Epithelial cell of prostate (primary cell): ENCODE measurements at regions not wholly inside any gene's neighbourhood (a gene's known extent, or its start where the extent isn't known, plus 50 kb on each side); places are given as distances from the start of the nearest gene placed in this dataset.
"Not testable (repeated sequence)": the region's sequence is repeated elsewhere in the genome, so short reads cannot be mapped to it uniquely, and the experiment has no call there.

Experiments used
- DNase-seq: peaks from one replicate; pipeline ENCODE4 v3.0.0-alpha.2; 2011; ENCODE audit warnings: low read depth, low spot score
- H3K27ac ChIP-seq: fragments of 450-650 bp; 2 replicates; pipeline ENCODE4 v1.5.1; 2017; ENCODE audit warnings: mild to moderate bottlenecking

DNA sequence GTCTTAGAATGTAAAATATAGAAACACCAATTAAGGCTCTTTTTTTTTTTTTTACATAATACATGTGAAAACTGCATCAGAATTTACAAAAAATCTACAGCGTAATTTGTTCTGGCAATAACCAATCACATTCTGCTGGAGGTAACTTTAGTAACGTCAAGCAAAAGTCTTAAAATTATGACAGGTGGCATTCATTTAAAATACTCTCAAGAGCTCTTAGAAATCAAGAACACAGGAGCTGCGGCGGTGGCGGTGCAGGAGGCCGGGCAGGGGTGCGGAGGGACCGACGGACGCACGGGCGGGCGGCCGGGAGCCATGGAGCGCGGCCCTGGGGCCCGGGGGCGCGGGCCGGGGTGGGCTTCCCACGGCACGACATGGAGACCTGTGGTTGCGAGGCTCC is 202.4 kb downstream of the USP22 start:
- H3K27ac ChIP-seq, DNase-seq: not testable (repeated sequence)

DNA sequence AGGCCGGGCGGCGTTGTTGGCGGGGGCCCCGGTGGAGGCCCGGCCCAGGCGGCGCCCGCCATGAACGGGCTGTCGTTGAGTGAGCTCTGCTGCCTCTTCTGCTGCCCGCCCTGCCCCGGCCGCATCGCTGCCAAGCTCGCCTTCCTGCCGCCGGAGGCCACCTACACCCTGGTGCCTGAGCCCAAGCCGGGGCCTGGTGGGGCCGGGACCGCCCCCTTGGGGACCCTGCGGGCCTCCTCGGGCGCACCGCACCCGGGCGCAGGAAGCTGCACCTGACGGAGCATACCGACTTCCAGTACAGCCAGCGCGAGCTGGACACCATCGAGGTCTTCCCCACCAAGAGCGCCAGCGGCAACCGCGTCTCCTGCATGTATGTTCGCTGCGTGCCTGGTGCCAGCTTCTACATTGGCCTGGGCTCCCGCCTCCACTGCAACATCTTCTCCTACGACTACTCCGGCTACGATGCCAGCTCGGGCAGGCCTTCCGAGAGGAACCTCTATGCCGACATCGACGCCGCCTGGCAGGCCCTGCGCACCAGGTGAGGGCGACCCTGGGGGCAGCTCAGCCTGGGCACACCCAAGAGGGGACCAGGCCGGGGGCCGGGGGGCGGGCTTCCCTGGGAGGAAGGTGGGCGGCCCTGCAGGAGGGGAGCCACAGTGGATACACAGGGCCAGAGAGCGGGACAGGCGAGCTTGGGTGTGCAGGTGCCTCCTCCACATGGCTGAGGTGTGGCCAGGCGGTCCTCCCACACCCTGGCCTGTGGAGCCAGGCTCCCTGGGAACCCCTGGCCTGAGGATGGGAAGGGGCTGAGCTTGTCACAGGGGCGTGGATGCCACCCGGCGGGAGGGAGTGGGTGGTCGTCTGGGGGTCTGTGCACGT is 201.6 kb downstream of the USP22 start:
- H3K27ac ChIP-seq, DNase-seq: not testable (repeated sequence)

DNA sequence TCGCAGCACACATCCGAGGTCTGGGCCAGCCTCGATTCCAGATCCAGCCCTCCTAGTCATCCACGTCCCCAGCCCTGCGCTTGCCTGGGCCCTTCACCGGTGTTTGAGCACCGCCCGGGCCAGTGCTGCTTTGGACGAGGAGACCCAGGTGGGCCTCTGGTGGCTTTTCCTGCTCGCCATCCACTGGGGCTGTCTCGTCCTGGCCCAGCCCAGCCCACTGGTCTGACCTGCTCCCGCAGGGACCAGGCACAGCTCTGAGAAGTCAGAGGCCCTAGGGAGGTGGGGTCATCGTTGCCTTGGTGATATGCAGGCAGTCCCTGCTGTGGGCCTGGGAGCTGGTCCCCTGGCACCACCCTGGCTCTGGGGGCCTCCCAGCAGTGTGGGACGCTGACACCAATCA is 200.8 kb downstream of the USP22 start:
- DNase-seq, result not testable (repeated sequence)

GRCh38 chr17:20843261-20843660 is 199.6 kb downstream of the USP22 start:
- not testable (repeated sequence) for H3K27ac ChIP-seq, DNase-seq

More for the DNA sequence above, 200.8 kb downstream of the USP22 start:
- not testable (repeated sequence) for H3K27ac ChIP-seq

- DNase-seq, H3K27ac ChIP-seq: not testable (repeated sequence)
Observed at GRCh38 chr17:20843799-20844553, 198.8 kb downstream of the USP22 start.

- not testable (repeated sequence) for H3K27ac ChIP-seq, DNase-seq
Observed at GRCh38 chr17:20848869-20849443, 193.9 kb downstream of the USP22 start.

DNA sequence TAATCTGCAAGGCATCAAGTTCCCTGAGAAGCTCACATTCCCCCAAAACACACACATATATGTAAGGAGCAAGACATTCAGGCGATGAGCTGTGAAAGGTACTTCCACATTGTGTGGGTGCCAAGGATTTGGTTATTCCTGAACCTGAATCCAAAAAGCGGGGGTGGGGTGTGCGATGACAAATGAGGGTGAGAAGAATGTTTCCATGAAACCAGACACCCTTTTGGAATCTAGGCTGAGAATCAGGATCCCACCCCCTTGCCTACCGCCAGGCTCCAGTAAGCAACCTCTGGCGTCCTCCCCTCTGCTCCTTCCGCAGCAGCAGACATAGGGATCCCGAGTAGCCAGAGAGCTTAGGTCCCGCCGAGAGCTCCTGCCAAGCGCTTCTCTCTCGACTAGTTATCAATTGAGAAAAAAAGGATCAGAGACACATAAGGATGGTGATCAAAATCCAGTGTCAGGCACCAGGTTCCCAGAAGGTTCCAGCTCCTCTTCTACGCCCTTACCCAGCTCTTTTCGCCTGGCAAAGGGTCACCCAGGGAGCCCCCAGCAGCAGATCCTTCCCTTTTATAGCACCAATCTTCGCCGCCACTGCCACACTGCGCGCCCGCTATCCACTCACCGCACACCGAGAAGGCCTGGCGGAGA is 191.1 kb downstream of the USP22 start:
- DNase-seq, result not testable (repeated sequence)

GRCh38 chr17:20852239-20852989 is 190.4 kb downstream of the USP22 start:
- DNase-seq, result no peak
- H3K27ac ChIP-seq, result no peak overlapping the region

More for the DNA sequence above, 191.1 kb downstream of the USP22 start:
- not testable (repeated sequence) for H3K27ac ChIP-seq

- H3K27ac ChIP-seq, result no peak overlapping the region
- DNase-seq, result no peak
Observed at GRCh38 chr17:20852990-20853370, 189.8 kb downstream of the USP22 start.

- not testable (repeated sequence) for H3K27ac ChIP-seq, DNase-seq
Observed at GRCh38 chr17:20855910-20856470, 186.8 kb downstream of the USP22 start.

- not testable (repeated sequence) for H3K27ac ChIP-seq, DNase-seq
Observed at GRCh38 chr17:20866444-20867209, 176.2 kb downstream of the USP22 start.

GRCh38 chr17:20867436-20867937 is 175.3 kb downstream of the USP22 start:
- H3K27ac ChIP-seq, DNase-seq: not testable (repeated sequence)

DNA sequence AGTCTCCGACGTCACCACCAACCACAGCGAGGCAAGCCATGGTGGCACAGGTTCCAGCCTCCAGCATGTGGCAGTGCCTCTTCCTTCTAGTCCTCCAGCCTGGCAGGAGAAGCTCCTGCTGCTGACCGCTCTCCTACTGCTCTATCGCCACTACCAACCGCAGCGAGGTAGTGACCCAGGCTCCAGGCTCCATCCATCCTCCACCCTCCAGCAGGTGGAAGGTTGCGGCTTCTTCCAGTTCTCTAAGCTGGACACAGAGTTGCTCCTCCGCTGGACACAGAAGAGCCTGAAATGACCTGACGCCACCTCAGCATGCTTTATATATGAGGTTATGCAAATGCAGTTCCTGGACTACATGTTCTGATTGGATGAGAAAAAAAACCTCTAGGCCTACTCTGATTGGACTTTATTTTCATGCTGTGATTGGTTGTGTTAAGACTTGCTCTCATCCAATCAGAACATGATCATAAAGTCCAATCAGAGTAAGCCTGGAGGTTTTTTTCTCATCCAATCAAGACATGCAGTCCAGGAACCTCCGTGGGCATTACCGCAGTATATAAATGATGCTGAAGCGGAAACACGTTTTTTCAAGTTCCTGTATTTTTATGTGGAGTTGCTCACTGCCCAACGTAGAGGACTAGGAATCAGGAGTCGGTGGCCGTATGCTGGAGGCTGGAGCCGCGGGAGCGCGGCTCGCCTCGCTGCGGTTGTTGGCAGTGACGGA is 174.7 kb downstream of the USP22 start:
- DNase-seq, result not testable (repeated sequence)

DNA sequence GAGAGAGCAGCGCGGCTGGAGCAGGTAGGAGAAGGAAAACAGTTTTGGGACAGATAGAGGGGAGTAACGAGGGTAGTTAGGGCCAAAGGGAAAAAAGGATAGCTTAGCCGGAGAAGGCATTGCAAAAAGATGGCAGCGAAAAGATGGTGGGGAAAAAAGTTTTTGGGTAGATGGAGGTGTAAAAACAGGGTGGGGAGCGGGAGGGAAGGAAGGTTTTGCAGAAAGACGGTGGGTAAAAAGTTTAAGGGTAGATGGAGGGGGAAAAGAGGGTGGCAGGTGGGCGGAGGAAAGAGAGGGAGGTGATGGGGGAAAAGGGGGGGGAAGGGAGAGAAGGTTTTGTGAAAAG is 174.2 kb downstream of the USP22 start:
- H3K27ac ChIP-seq, DNase-seq: not testable (repeated sequence)

More for the DNA sequence above, 174.7 kb downstream of the USP22 start:
- not testable (repeated sequence) for H3K27ac ChIP-seq

DNA sequence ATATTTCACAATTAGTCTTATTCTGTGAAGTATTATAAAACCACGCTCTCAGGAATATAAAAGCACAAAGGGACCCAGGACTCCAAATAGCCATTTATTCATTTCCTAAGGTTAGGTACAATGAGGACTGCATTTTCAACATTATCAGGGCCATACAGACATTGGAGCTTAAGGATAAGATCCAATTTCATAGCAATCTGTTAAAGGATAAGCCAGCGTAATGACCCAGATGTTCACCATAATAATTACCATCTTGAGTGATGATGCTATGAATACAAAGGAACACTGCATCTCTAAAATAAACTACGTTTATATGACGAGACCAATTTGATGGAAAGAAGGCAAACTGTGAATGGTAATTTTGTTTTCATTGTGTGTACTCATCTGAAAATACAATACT is 169.6 kb downstream of the USP22 start:
- not testable (repeated sequence) for DNase-seq, H3K27ac ChIP-seq

- H3K27ac ChIP-seq, DNase-seq: not testable (repeated sequence)
Observed at GRCh38 chr17:20873688-20874328, 169.0 kb downstream of the USP22 start.

- not testable (repeated sequence) for DNase-seq
Observed at GRCh38 chr17:20877384-20877783, 165.4 kb downstream of the USP22 start.

More at GRCh38 chr17:20877384-20877783, 165.4 kb downstream of the USP22 start:
- H3K27ac ChIP-seq, result not testable (repeated sequence)
